ENCODE measurements at regions not wholly inside any gene's neighbourhood (a gene's known extent, or its start where the extent isn't known, plus 50 kb on each side); places are given as distances from the start of the nearest gene placed in this dataset.

- TF ChIP-seq, protein P1, sequence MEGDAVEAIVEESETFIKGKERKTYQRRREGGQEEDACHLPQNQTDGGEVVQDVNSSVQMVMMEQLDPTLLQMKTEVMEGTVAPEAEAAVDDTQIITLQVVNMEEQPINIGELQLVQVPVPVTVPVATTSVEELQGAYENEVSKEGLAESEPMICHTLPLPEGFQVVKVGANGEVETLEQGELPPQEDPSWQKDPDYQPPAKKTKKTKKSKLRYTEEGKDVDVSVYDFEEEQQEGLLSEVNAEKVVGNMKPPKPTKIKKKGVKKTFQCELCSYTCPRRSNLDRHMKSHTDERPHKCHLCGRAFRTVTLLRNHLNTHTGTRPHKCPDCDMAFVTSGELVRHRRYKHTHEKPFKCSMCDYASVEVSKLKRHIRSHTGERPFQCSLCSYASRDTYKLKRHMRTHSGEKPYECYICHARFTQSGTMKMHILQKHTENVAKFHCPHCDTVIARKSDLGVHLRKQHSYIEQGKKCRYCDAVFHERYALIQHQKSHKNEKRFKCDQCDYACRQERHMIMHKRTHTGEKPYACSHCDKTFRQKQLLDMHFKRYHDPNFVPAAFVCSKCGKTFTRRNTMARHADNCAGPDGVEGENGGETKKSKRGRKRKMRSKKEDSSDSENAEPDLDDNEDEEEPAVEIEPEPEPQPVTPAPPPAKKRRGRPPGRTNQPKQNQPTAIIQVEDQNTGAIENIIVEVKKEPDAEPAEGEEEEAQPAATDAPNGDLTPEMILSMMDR (IDR thresholded peaks at IDR 0.05; ENCODE audit: low read depth, low read length, missing control alignments) = no peak
- no peak overlapping the region for H3K4me3 ChIP-seq (replicated peaks; ENCODE audit: low read depth, low read length)
- DNase-seq (ENCODE audit: extremely low read depth, low read depth) = no peak
Measured at GRCh38 chr11:27279460-27279859, 83.6 kb downstream of the CCDC34 start.

GRCh38 chr11:27277843-27278242 is 85.2 kb downstream of the CCDC34 start:
- no peak for DNase-seq (ENCODE audit: extremely low read depth, low read depth)
- H3K4me3 ChIP-seq (replicated peaks; ENCODE audit: low read depth, low read length) = no peak overlapping the region
- TF ChIP-seq, protein P1 (IDR thresholded peaks at IDR 0.05; ENCODE audit: low read depth, low read length, missing control alignments) = no peak

GRCh38 chr11:27276141-27276540 is 86.9 kb downstream of the CCDC34 start:
- TF ChIP-seq, protein P1 (IDR thresholded peaks at IDR 0.05; ENCODE audit: low read depth, low read length, missing control alignments) = no peak
- H3K4me3 ChIP-seq (replicated peaks; ENCODE audit: low read depth, low read length) = no peak overlapping the region
- DNase-seq (ENCODE audit: extremely low read depth, low read depth) = no peak

DNA sequence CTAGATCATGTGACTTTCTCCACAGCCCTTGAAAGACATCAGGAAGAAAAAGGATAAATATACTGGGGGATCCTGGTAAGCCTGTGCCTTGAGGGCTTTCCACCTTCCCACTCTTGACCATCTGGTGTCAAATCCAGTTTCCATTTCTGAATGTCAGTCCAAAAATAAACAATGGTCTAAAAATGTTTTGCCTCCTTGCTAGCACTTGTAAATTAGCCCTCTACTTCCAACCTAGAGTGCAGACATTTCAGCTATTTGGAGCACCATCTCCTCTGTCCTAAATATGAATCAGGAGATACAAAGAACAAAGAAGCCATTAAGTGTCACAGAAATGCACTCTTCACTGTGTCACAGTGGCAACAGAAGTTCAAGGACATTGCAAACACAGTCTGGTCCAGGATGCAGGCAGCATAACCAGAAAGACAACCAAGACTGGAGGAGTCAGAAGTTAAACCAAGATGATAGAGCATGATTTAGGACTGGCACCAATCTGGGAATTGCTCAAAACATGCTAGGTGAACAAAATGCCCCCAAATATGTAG is 88.1 kb downstream of the CCDC34 start:
- DNase-seq (ENCODE audit: extremely low read depth, low read depth) = no peak
- TF ChIP-seq, protein P1 (IDR thresholded peaks at IDR 0.05; ENCODE audit: low read depth, low read length, missing control alignments) = no peak
- no peak overlapping the region for H3K4me3 ChIP-seq (replicated peaks; ENCODE audit: low read depth, low read length)

- DNase-seq (ENCODE audit: extremely low read depth, low read depth) = peak; percentile 29
- TF ChIP-seq, protein P1 (IDR thresholded peaks at IDR 0.05; ENCODE audit: low read depth, low read length, missing control alignments) = no peak
- H3K4me3 ChIP-seq (replicated peaks; ENCODE audit: low read depth, low read length) = no peak overlapping the region
Measured at GRCh38 chr11:27266125-27266524, 96.9 kb downstream of the CCDC34 start.

GRCh38 chr11:27263986-27264385 is 99.0 kb downstream of the CCDC34 start:
- H3K4me3 ChIP-seq (replicated peaks; ENCODE audit: low read depth, low read length) = no peak overlapping the region
- no peak for DNase-seq (ENCODE audit: extremely low read depth, low read depth)
- TF ChIP-seq, protein P1 (IDR thresholded peaks at IDR 0.05; ENCODE audit: low read depth, low read length, missing control alignments) = no peak

DNA sequence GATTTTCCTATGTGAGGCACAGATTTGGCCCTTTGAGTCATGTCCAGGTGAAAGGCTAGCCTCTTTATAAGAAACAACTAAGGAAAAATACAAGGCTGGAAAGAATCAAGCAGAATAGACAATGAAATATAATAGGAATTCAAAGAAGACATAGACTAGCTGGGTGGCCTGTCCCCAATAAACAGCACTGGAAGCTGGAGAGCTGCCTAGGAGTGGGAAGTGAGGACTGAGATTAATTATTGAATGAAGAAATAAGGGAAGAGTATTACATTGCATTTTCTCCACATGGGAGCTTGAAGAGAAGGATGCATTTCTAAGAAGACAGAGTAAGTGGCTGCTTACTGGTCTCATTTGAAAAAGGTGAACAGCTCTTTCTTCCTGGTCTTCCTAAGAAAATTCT is 100.0 kb downstream of the CCDC34 start:
- TF ChIP-seq, protein P1 (IDR thresholded peaks at IDR 0.05; ENCODE audit: low read depth, low read length, missing control alignments) = no peak
- DNase-seq (ENCODE audit: extremely low read depth, low read depth) = no peak
- no peak overlapping the region for H3K4me3 ChIP-seq (replicated peaks; ENCODE audit: low read depth, low read length)
